B cell (primary cell): ENCODE measurements at regions not wholly inside any gene's neighbourhood (a gene's known extent, or its start where the extent isn't known, plus 50 kb on each side); places are given as distances from the start of the nearest gene placed in this dataset.

Experiments used
- ATAC-seq: fragments of 200-7000 bp; cut with Tn5 transposase; one replicate; pipeline ENCODE4 v1.10.0; 2021; ENCODE audit warnings: low read depth, mild to moderate bottlenecking, moderate number of reproducible peaks, moderate library complexity
- CTCF ChIA-PET: fragments of 350-600 bp; sonication (Branson Sonifier 250); formaldehyde crosslinking; loops from one replicate; lab custom pipeline; 2021; ENCODE audit warnings: antibody characterized with exemption, inconsistent platforms; lab: Charles Lee
- POLR2A ChIA-PET: fragments of 350-600 bp; sonication (Branson Sonifier 250); formaldehyde crosslinking; loops from one replicate; lab custom pipeline; 2021; ENCODE audit warnings: antibody characterized with exemption; lab: Charles Lee
- DNase-seq: peaks from one replicate; pipeline ENCODE4 v3.0.0; 2013
- H2AFZ ChIP-seq: 2 replicates; pipeline ENCODE4 v1.6.1; 2012; ENCODE audit warnings: mild to moderate bottlenecking, low read depth, low read length; ENCODE audit not compliant: insufficient read depth, poor library complexity, severe bottlenecking
- H3K27ac ChIP-seq, 2 donors: 1 replicate in 1 of 2; 2 replicates in 1 of 2; pipeline ENCODE4 v1.5.1; 2012 to 2013; ENCODE audit warnings: low read length in 2 of 2, mild to moderate bottlenecking in 2 of 2, moderate library complexity in 1 of 2
- H3K27me3 ChIP-seq, 4 experiments: fragments of 200-600 bp in 1 of 4; sonication (generic) in 1 of 4; replicated peaks in 1 of 4; 1 replicate in 2 of 4; 2 replicates in 2 of 4; pipeline versions ENCODE4 v1.6.1 to v1.7.0; 2013 to 2016; ENCODE audit warnings: low read length in 3 of 4, mild to moderate bottlenecking in 2 of 4, mixed read lengths in 1 of 4, moderate library complexity in 1 of 4; ENCODE audit not compliant: insufficient read depth in 4 of 4, control insufficient read depth in 3 of 4; ENCODE audit errors: control extremely low read depth in 1 of 4
- H3K36me3 ChIP-seq, 2 experiments: replicated peaks in 1 of 2; 1 replicate in 1 of 2; 2 replicates in 1 of 2; pipeline versions ENCODE4 v1.6.1 to v1.7.1; 2013; ENCODE audit warnings: low read length in 1 of 2; ENCODE audit not compliant: insufficient read depth in 2 of 2, control insufficient read depth in 1 of 2; ENCODE audit errors: control extremely low read depth in 1 of 2, extremely low read depth in 1 of 2
- H3K4me1 ChIP-seq, 2 donors: fragments of 200-600 bp in 1 of 2; sonication (generic) in 1 of 2; 1 replicate in 1 of 2; 2 replicates in 1 of 2; pipeline versions ENCODE4 v1.5.1 to v1.6.1; 2013 to 2017; ENCODE audit warnings: low read length in 2 of 2; ENCODE audit not compliant: control insufficient read depth in 2 of 2, insufficient read depth in 2 of 2
- H3K4me2 ChIP-seq: replicated peaks from 2 replicates; pipeline ENCODE3; 2012; ENCODE audit warnings: mild to moderate bottlenecking, low read depth, low read length; ENCODE audit not compliant: poor library complexity, severe bottlenecking
- H3K4me3 ChIP-seq, 5 experiments: fragments of 200-600 bp in 1 of 5; sonication (generic) in 1 of 5; 1 replicate in 3 of 5; 2 replicates in 2 of 5; pipeline versions ENCODE4 v1.5.1 to v1.7.0; 2011 to 2016; ENCODE audit warnings: low read length in 4 of 5, mild to moderate bottlenecking in 4 of 5, low read depth in 2 of 5, control low read depth in 1 of 5, moderate library complexity in 1 of 5; ENCODE audit not compliant: insufficient read depth in 1 of 5; ENCODE audit errors: control extremely low read depth in 1 of 5, extremely low read depth in 1 of 5
- H3K79me2 ChIP-seq: fragments of 200-600 bp; sonication (generic); one replicate; pipeline ENCODE4 v1.6.0; 2016; ENCODE audit warnings: low read length; ENCODE audit not compliant: control insufficient read depth, insufficient read depth
- H3K9ac ChIP-seq: fragments of 200-600 bp; sonication (generic); 2 replicates; pipeline ENCODE4 v1.6.1; 2017; ENCODE audit warnings: mild to moderate bottlenecking, low read length, moderate library complexity
- H3K9me3 ChIP-seq, 3 donors: one replicate each; pipeline versions ENCODE4 v1.6.1 to v1.7.1; 2013; ENCODE audit warnings: low read length in 2 of 3; ENCODE audit not compliant: control insufficient read depth in 2 of 3, insufficient read depth in 1 of 3; ENCODE audit errors: control extremely low read depth in 1 of 3
- H4K20me1 ChIP-seq: 2 replicates; pipeline ENCODE4 v1.6.0; 2012; ENCODE audit warnings: mild to moderate bottlenecking, low read length; ENCODE audit not compliant: insufficient read depth, control insufficient read depth, poor library complexity, severe bottlenecking
- H3K27ac Mint-ChIP-seq: one replicate; pipeline ENCODE4 v1.8.0; 2021; ENCODE audit warnings: mixed read lengths
- H3K27me3 Mint-ChIP-seq: one replicate; pipeline ENCODE4 v1.8.0; 2021; ENCODE audit warnings: mixed read lengths
- H3K4me1 Mint-ChIP-seq: one replicate; pipeline ENCODE4 v1.8.0; 2021; ENCODE audit warnings: mixed read lengths
- H3K4me3 Mint-ChIP-seq: one replicate; pipeline ENCODE4 v1.8.0; 2021; ENCODE audit warnings: mixed read lengths
- H3K9me3 Mint-ChIP-seq: one replicate; pipeline ENCODE4 v1.8.0; 2022; ENCODE audit warnings: mixed read lengths; ENCODE audit not compliant: insufficient read depth
- CTCF ChIP-seq: fragments of 200-600 bp; IDR thresholded peaks from one replicate; pipeline ENCODE4 v1.8.0; 2022; ENCODE audit warnings: antibody characterized with exemption, mild to moderate bottlenecking
- EZH2 ChIP-seq: IDR thresholded peaks from 2 replicates; pipeline ENCODE4 v1.6.1; 2012; ENCODE audit warnings: borderline replicate concordance, low read depth, mild to moderate bottlenecking, moderate library complexity, low read length; ENCODE audit not compliant: insufficient read depth, poor library complexity, severe bottlenecking
- WGBS: methylation state at CpG from one replicate; pipeline ENCODE4 v1.1.5; 2013; ENCODE audit warnings: missing lambda C conversion rate; ENCODE audit not compliant: insufficient coverage; 5-methylcytosine and 5-hydroxymethylcytosine counted together
- intact Hi-C: fragments of 100-400 bp; cut with micrococcal nuclease; formaldehyde crosslinking; loops from one replicate; pipeline ENCODE4 v1.10.0; 2022

- H3K9ac ChIP-seq: no peak overlapping the region
- ATAC-seq (no peak), DNase-seq (no peak)
- intact Hi-C loops: no loop called here
- no peaks in the 10 kb centered on the region for H3K27me3 ChIP-seq
- H3K27me3 Mint-ChIP-seq: no peaks in the 10 kb centered on the region
- no peaks in the 10 kb centered on the region for H4K20me1 ChIP-seq
- H3K9me3 ChIP-seq: peaks cover 0 to 7% (median 0%) of the 10 kb centered on the region in 3 donors
- no peaks in the 10 kb centered on the region for H3K79me2 ChIP-seq
- H3K9me3 Mint-ChIP-seq: peaks cover 3% of the 10 kb centered on the region
- TF ChIP-seq EZH2 (no peak), CTCF (no peak)
- no peak overlapping the region for H3K4me2 ChIP-seq
- POLR2A ChIA-PET: no interaction called here
- no peaks in the 10 kb centered on the region for H3K4me1 Mint-ChIP-seq
- no peak overlapping the region for H2AFZ ChIP-seq
- H3K27ac ChIP-seq: no peak overlapping the region
- H3K4me3 Mint-ChIP-seq: no peak overlapping the region
- no peaks in the 10 kb centered on the region for H3K36me3 ChIP-seq
- no peaks in the 10 kb centered on the region for H3K4me1 ChIP-seq
- whole genome bisulfite sequencing: 75% methylated on average over 4 of the region's 5 CpGs
- no peak overlapping the region for H3K27ac Mint-ChIP-seq
- CTCF ChIA-PET: no interaction called here
- H3K4me3 ChIP-seq: no peak overlapping the region
Observed at GRCh38 chr18:38307914-38308313, 742.3 kb upstream of the CELF4 start.

- TF ChIP-seq CTCF: no peak
- TF ChIP-seq EZH2: no peak
- Histone ChIP-seq H3K27me3 (no peaks in the 10 kb centered on the region), H3K79me2 (no peaks in the 10 kb centered on the region), H2AFZ (no peak overlapping the region), H4K20me1 (no peaks in the 10 kb centered on the region), H3K4me2 (no peak overlapping the region), H3K9me3 (peaks cover 0 to 4% (median 0%) of the 10 kb centered on the region in 3 donors), H3K27ac (no peak overlapping the region), H3K4me3 (no peak overlapping the region), H3K9ac (no peak overlapping the region), H3K4me1 (no peaks in the 10 kb centered on the region), H3K36me3 (no peaks in the 10 kb centered on the region)
- Mint-ChIP-seq H3K27ac (no peak overlapping the region), H3K4me3 (no peak overlapping the region), H3K9me3 (peaks cover 4% of the 10 kb centered on the region), H3K27me3 (no peaks in the 10 kb centered on the region), H3K4me1 (no peaks in the 10 kb centered on the region)
- CTCF ChIA-PET: no interaction called here
- no peak for DNase-seq
- no peak for ATAC-seq
- 70% methylated on average over 3 of the region's 4 CpGs for whole genome bisulfite sequencing
- intact Hi-C loops: no loop called here
- POLR2A ChIA-PET: no interaction called here
Observed at GRCh38 chr18:38305961-38306360, 740.4 kb upstream of the CELF4 start.
